GM12878 (cell line): ENCODE measurements at regions not wholly inside any gene's neighbourhood (a gene's known extent, or its start where the extent isn't known, plus 50 kb on each side); places are given as distances from the start of the nearest gene placed in this dataset.

Experiments used
- ATAC-seq: fragments of 200-7000 bp; cut with Tn5 transposase; 3 replicates; pipeline ENCODE4 v1.9.1; 2020; ENCODE audit warnings: mild to moderate bottlenecking, moderate library complexity
- BruUV-seq: library from RNA; stranded (reverse); fragments of 400-500 nt; replicated peaks from 2 replicates; lab custom pipeline; 2021; lab: Mats Ljungman, UMichigan
- CTCF ChIA-PET: fragments of 300-600 bp; sonication (Branson Sonifier 250); formaldehyde crosslinking; extraction: SDS; loops from one replicate; lab custom pipeline; 2021; ENCODE audit warnings: inconsistent platforms; lab: Yijun Ruan, JAX
- POLR2A ChIA-PET: fragments of 350-600 bp; formaldehyde crosslinking; extraction: SDS; loops from one replicate; lab custom pipeline; 2021; ENCODE audit warnings: inconsistent platforms; lab: Charles Lee
- RAD21 ChIA-PET: fragments of 300-600 bp; sonication (Branson Sonifier 250); formaldehyde crosslinking; loops from one replicate; lab custom pipeline; 2023; ENCODE audit warnings: antibody characterized with exemption; ENCODE audit not compliant: unreplicated experiment; lab: Charles Lee
- SMC1A ChIA-PET: fragments of 300-600 bp; sonication (Branson Sonifier 250); formaldehyde crosslinking; loops from one replicate; lab custom pipeline; 2023; ENCODE audit not compliant: unreplicated experiment, uncharacterized antibody; lab: Charles Lee
- DNase-seq: peaks from one replicate; pipeline ENCODE4 v3.0.0-alpha.2; 2011; ENCODE audit warnings: low read depth, low spot score
- FAIRE-seq: peaks from 3 replicates; lab custom pipeline; 2011; peaks lifted over from hg19 to GRCh38; lab: Jason Lieb, UNC
- H2AFZ ChIP-seq: 2 replicates; pipeline ENCODE4 v1.6.0; 2011; ENCODE audit warnings: low read depth, low read length, control low read depth; ENCODE audit not compliant: control insufficient read depth
- H3K27ac ChIP-seq: 2 replicates; pipeline ENCODE4 v1.5.1; 2011; ENCODE audit warnings: control low read depth; ENCODE audit not compliant: control insufficient read depth, insufficient read depth
- H3K27me3 ChIP-seq, 2 experiments: replicated peaks in 1 of 2; 2 replicates each; pipeline versions ENCODE4 v1.6.0 to v1.6.1; 2011; ENCODE audit warnings: low read length in 1 of 2; ENCODE audit not compliant: control insufficient read depth in 2 of 2, insufficient read depth in 2 of 2
- H3K36me3 ChIP-seq, 2 experiments: 2 replicates each; pipeline ENCODE4 v1.5.1; 2011; ENCODE audit warnings: low read length in 1 of 2; ENCODE audit not compliant: control insufficient read depth in 2 of 2, insufficient read depth in 2 of 2
- H3K4me1 ChIP-seq: 2 replicates; pipeline ENCODE4 v1.6.1; 2011; ENCODE audit warnings: mild to moderate bottlenecking, low read length, moderate library complexity, mixed read lengths; ENCODE audit not compliant: control insufficient read depth, insufficient read depth
- H3K4me2 ChIP-seq: 2 replicates; pipeline ENCODE4 v1.6.0; 2011; ENCODE audit warnings: control low read depth; ENCODE audit not compliant: control insufficient read depth, insufficient read depth
- H3K4me3 ChIP-seq: fragments of 200-600 bp; sonication (generic); 2 replicates; pipeline ENCODE4 v1.5.1; 2016
- H3K79me2 ChIP-seq: 2 replicates; pipeline ENCODE4 v1.6.0; 2011; ENCODE audit warnings: low read length; ENCODE audit not compliant: control insufficient read depth, insufficient read depth
- H3K9ac ChIP-seq: 2 replicates; pipeline ENCODE4 v1.8.0; 2011; ENCODE audit warnings: low read length, control low read depth, mixed read lengths; ENCODE audit not compliant: control insufficient read depth, insufficient read depth
- H3K9me3 ChIP-seq: replicated peaks from 3 replicates; pipeline ENCODE4 v1.5.1; 2011; ENCODE audit warnings: mild to moderate bottlenecking, low read length; ENCODE audit not compliant: control insufficient read depth, insufficient read depth
- H4K20me1 ChIP-seq: 2 replicates; pipeline ENCODE4 v1.6.0; 2011; ENCODE audit not compliant: control insufficient read depth, insufficient read depth
- ASH2L ChIP-seq: fragments of 300-600, 200-600 bp; sonication (generic); IDR thresholded peaks from 2 replicates; pipeline ENCODE4 v1.6.1; 2017; ENCODE audit warnings: low read depth, mild to moderate bottlenecking, borderline replicate concordance
- ATF3 ChIP-seq: IDR thresholded peaks from 2 replicates; pipeline ENCODE4 v1.6.1; 2011; ENCODE audit warnings: low read depth, mild to moderate bottlenecking, low read length, moderate library complexity, borderline replicate concordance; ENCODE audit errors: extremely low read depth
- BCL11A ChIP-seq: IDR thresholded peaks from 2 replicates; pipeline ENCODE4 v1.6.1; 2011; ENCODE audit warnings: low read depth, low read length
- CHD2 ChIP-seq: IDR thresholded peaks from 2 replicates; pipeline ENCODE4 v1.6.1; 2011; ENCODE audit warnings: low read depth, low read length, improper control_type of control experiment, borderline replicate concordance
- GATAD2B ChIP-seq: fragments of 450-650 bp; conservative IDR thresholded peaks from 2 replicates; pipeline ENCODE4 v1.6.1; 2017; ENCODE audit warnings: low read depth, mild to moderate bottlenecking, moderate library complexity
- IRF3 ChIP-seq: fragments of 450-650 bp; IDR thresholded peaks from 2 replicates; pipeline ENCODE4 v1.6.1; 2014; ENCODE audit warnings: mild to moderate bottlenecking
- KLF5 ChIP-seq: fragments of 450-650 bp; IDR thresholded peaks from 2 replicates; pipeline ENCODE4 v1.6.1; 2014; ENCODE audit warnings: mild to moderate bottlenecking; ENCODE audit not compliant: partially characterized antibody
- MEF2A ChIP-seq: IDR thresholded peaks from 2 replicates; pipeline ENCODE4 v1.6.1; 2011; ENCODE audit warnings: low read depth, mild to moderate bottlenecking, low read length, moderate library complexity; ENCODE audit not compliant: insufficient read depth
- NFYA ChIP-seq: IDR thresholded peaks from 2 replicates; pipeline ENCODE4 v1.6.1; 2011; ENCODE audit warnings: low read depth, mild to moderate bottlenecking, low read length, improper control_type of control experiment, borderline replicate concordance
- PRDM15 ChIP-seq: fragments of 450-650 bp; formaldehyde crosslinking; IDR thresholded peaks from 2 replicates; pipeline ENCODE4 v1.4.0; 2020; ENCODE audit warnings: mild to moderate bottlenecking, moderate library complexity
- SPI1 ChIP-seq: IDR thresholded peaks from 2 replicates; pipeline ENCODE4 v1.6.1; 2011; ENCODE audit warnings: low read depth, mild to moderate bottlenecking, low read length, moderate library complexity, borderline replicate concordance; ENCODE audit not compliant: insufficient read depth
- SREBF1 ChIP-seq: IDR thresholded peaks from 2 replicates; pipeline ENCODE4 v1.6.1; 2012; ENCODE audit warnings: mild to moderate bottlenecking, low read length
- SREBF2 ChIP-seq: IDR thresholded peaks from 2 replicates; pipeline ENCODE4 v1.6.1; 2012; ENCODE audit warnings: mild to moderate bottlenecking, low read length
- TAF1 ChIP-seq: IDR thresholded peaks from 2 replicates; pipeline ENCODE4 v1.6.1; 2011; ENCODE audit warnings: mild to moderate bottlenecking, low read depth, low read length, borderline replicate concordance
- TARDBP ChIP-seq: IDR thresholded peaks from 2 replicates; pipeline ENCODE4 v1.6.1; 2016; ENCODE audit warnings: borderline replicate concordance
- TBL1XR1 ChIP-seq: IDR thresholded peaks from 2 replicates; pipeline ENCODE4 v1.6.1; 2012; ENCODE audit warnings: low read depth, low read length, improper control_type of control experiment
- TCF7 ChIP-seq: IDR thresholded peaks from 2 replicates; pipeline ENCODE4 v1.6.1; 2014; ENCODE audit warnings: antibody characterized with exemption, borderline replicate concordance
- USF2 ChIP-seq: IDR thresholded peaks from 2 replicates; pipeline ENCODE4 v1.6.1; 2011; ENCODE audit warnings: low read depth, low read length, improper control_type of control experiment, borderline replicate concordance
- WGBS: methylation state at CpG from one replicate; pipeline ENCODE4 v1.1.6; 2016; ENCODE audit warnings: low lambda C conversion rate; ENCODE audit not compliant: insufficient replicate concordance, insufficient coverage; ENCODE audit errors: missing lambda C conversion rate; 5-methylcytosine and 5-hydroxymethylcytosine counted together
- in situ Hi-C: fragments of 300-500 bp; cut with MboI; formaldehyde crosslinking; loops from 9 replicates; pipeline ENCODE4 v1.14.3; 2018; ENCODE audit warnings: mixed read lengths
- intact Hi-C: fragments of 100-400 bp; cut with micrococcal nuclease; formaldehyde crosslinking; loops from one replicate; pipeline ENCODE4 v1.14.2; 2022; ENCODE audit not compliant: unreplicated experiment

GRCh38 chr10:91689731-91690168, 56.9 kb upstream of the PPP1R3C start (continued):
- TF ChIP-seq BCL11A (no peak), TARDBP (no peak), NFYA (no peak), CHD2 (no peak), SREBF2 (no peak), SREBF1 (no peak), USF2 (no peak)

GRCh38 chr10:91684841-91685240, 52.0 kb upstream of the PPP1R3C start:
- H3K27ac ChIP-seq = no peak overlapping the region
- H4K20me1 ChIP-seq = no peaks in the 10 kb centered on the region
- ChIA-PET CTCF (no interaction called here), SMC1A (no interaction called here), POLR2A (no interaction called here), RAD21 (no interaction called here)
- WGBS = 0% methylated on average over 2 of the region's 2 CpGs
- DNase-seq (no peak), FAIRE-seq (no peak), ATAC-seq (no peak)
- in situ Hi-C loops = no loop called here
- no peaks in the 10 kb centered on the region for H3K9me3 ChIP-seq
- no peaks in the 10 kb centered on the region for H3K4me1 ChIP-seq
- BruUV-seq = no TSS peak
- H3K4me3 ChIP-seq = no peak overlapping the region
- no peak overlapping the region for H3K4me2 ChIP-seq
- intact Hi-C loops = no loop called here
- no peaks in the 10 kb centered on the region; a peak in 2 of 4 replicates for H3K27me3 ChIP-seq
- H3K36me3 ChIP-seq = no peaks in the 10 kb centered on the region
- no peaks in the 10 kb centered on the region for H3K79me2 ChIP-seq
- no peak overlapping the region for H2AFZ ChIP-seq
- no peak overlapping the region for H3K9ac ChIP-seq
- TF ChIP-seq SPI1 = no peak
- no peak for TF ChIP-seq IRF3
- no peak for TF ChIP-seq TAF1
- TF ChIP-seq TCF7 = no peak
- TF ChIP-seq GATAD2B = no peak
- TF ChIP-seq KLF5 = no peak
- no peak for TF ChIP-seq TBL1XR1
- no peak for TF ChIP-seq ASH2L
- TF ChIP-seq PRDM15 = no peak
- TF ChIP-seq USF2 = no peak
- no peak for TF ChIP-seq ATF3
- TF ChIP-seq MEF2A = no peak
